DOHH2 (cell line): ENCODE measurements at regions not wholly inside any gene's neighbourhood (a gene's known extent, or its start where the extent isn't known, plus 50 kb on each side); places are given as distances from the start of the nearest gene placed in this dataset.

Experiments
- H3F3A ChIP-seq: fragments of 200-600 bp; sonication (generic), shearing (Covaris generic); 2 replicates; pipeline ENCODE4 v1.6.0; 2016; ENCODE audit warnings: antibody characterized with exemption, mild to moderate bottlenecking; ENCODE audit not compliant: control insufficient read depth, insufficient read depth
- H3K27ac ChIP-seq: fragments of 200-600 bp; sonication (generic); 2 replicates; pipeline ENCODE4 v1.5.1; 2014; ENCODE audit warnings: low read depth, mild to moderate bottlenecking, low read length, moderate library complexity
- H3K27me3 ChIP-seq: fragments of 200-600 bp; sonication (generic); 2 replicates; pipeline ENCODE4 v1.6.1; 2014; ENCODE audit warnings: mild to moderate bottlenecking, low read length, mixed read lengths; ENCODE audit not compliant: control insufficient read depth
- H3K36me3 ChIP-seq: fragments of 200-600 bp; sonication (generic); 2 replicates; pipeline ENCODE4 v1.6.1; 2014; ENCODE audit warnings: mild to moderate bottlenecking, low read length, moderate library complexity, mixed read lengths; ENCODE audit not compliant: control insufficient read depth
- H3K4me1 ChIP-seq: fragments of 200-600 bp; sonication (generic); 2 replicates; pipeline ENCODE4 v1.6.1; 2014; ENCODE audit warnings: mild to moderate bottlenecking, low read length, mixed read lengths; ENCODE audit not compliant: control insufficient read depth
- H3K4me2 ChIP-seq: fragments of 200-600 bp; sonication (generic); 2 replicates; pipeline ENCODE4 v1.6.0; 2014; ENCODE audit warnings: mild to moderate bottlenecking, low read length, moderate library complexity
- H3K4me3 ChIP-seq: fragments of 200-600 bp; sonication (generic); 2 replicates; pipeline ENCODE4 v1.5.1; 2014; ENCODE audit warnings: mild to moderate bottlenecking, low read length, mixed read lengths
- H3K79me2 ChIP-seq: fragments of 200-600 bp; sonication (generic); 2 replicates; pipeline ENCODE4 v1.6.1; 2014; ENCODE audit warnings: mild to moderate bottlenecking, low read length, mixed read lengths; ENCODE audit not compliant: control insufficient read depth
- H3K9me2 ChIP-seq: fragments of 200-600 bp; sonication (generic); replicated peaks from 2 replicates; pipeline ENCODE4 v1.6.1; 2014; ENCODE audit warnings: mild to moderate bottlenecking, low read length, mixed read lengths; ENCODE audit not compliant: control insufficient read depth
- H3K9me3 ChIP-seq: fragments of 200-600 bp; sonication (generic); 2 replicates; pipeline ENCODE4 v1.6.1; 2014; ENCODE audit warnings: antibody characterized with exemption, low read length, mixed read lengths; ENCODE audit not compliant: control insufficient read depth, insufficient read depth
- H4K20me1 ChIP-seq: fragments of 200-600 bp; sonication (generic); 2 replicates; pipeline ENCODE4 v1.6.0; 2014; ENCODE audit warnings: low read depth, mild to moderate bottlenecking, antibody characterized with exemption, low read length, moderate library complexity; ENCODE audit not compliant: control insufficient read depth, insufficient read depth
- CTCF ChIP-seq: fragments of 200-600 bp; sonication (generic); IDR thresholded peaks from one replicate; pipeline ENCODE4 v1.5.1; 2014; ENCODE audit warnings: antibody characterized with exemption, mild to moderate bottlenecking, low read depth, low read length; ENCODE audit not compliant: poor library complexity, severe bottlenecking
- EZH2phosphoT487 ChIP-seq: fragments of 200-600 bp; sonication (generic); IDR thresholded peaks from 2 replicates; pipeline ENCODE4 v1.6.1; 2017; ENCODE audit warnings: borderline replicate concordance, mild to moderate bottlenecking, antibody characterized with exemption, low read length, moderate library complexity, mixed read lengths

GRCh38 chr2:41663056-41663455, 384.8 kb upstream of the PKDCC start:
- H3F3A ChIP-seq = no peaks in the 10 kb centered on the region
- no peaks in the 10 kb centered on the region for H3K79me2 ChIP-seq
- H3K4me1 ChIP-seq = no peaks in the 10 kb centered on the region
- no peaks in the 10 kb centered on the region for H4K20me1 ChIP-seq
- H3K9me3 ChIP-seq = no peaks in the 10 kb centered on the region
- no peak overlapping the region for H3K27ac ChIP-seq
- H3K27me3 ChIP-seq = no peaks in the 10 kb centered on the region
- TF ChIP-seq EZH2phosphoT487 (no peak), CTCF (no peak)
- H3K36me3 ChIP-seq = no peaks in the 10 kb centered on the region
- H3K9me2 ChIP-seq = no peaks in the 10 kb centered on the region
- H3K4me2 ChIP-seq = no peak overlapping the region
- H3K4me3 ChIP-seq = no peak overlapping the region

GRCh38 chr2:41668529-41668928, 379.3 kb upstream of the PKDCC start:
- Histone ChIP-seq H3K4me2 (no peak overlapping the region), H3K27me3 (no peaks in the 10 kb centered on the region), H4K20me1 (no peaks in the 10 kb centered on the region), H3K36me3 (no peaks in the 10 kb centered on the region), H3K4me3 (no peak overlapping the region), H3K79me2 (no peaks in the 10 kb centered on the region), H3F3A (no peaks in the 10 kb centered on the region), H3K4me1 (no peaks in the 10 kb centered on the region), H3K9me2 (no peaks in the 10 kb centered on the region), H3K9me3 (no peaks in the 10 kb centered on the region), H3K27ac (no peak overlapping the region)
- no peak for TF ChIP-seq EZH2phosphoT487
- no peak for TF ChIP-seq CTCF

GRCh38 chr2:41678639-41679038, 369.2 kb upstream of the PKDCC start:
- TF ChIP-seq CTCF (no peak), EZH2phosphoT487 (no peak)
- Histone ChIP-seq H3F3A (no peaks in the 10 kb centered on the region), H3K4me2 (no peak overlapping the region), H3K36me3 (no peaks in the 10 kb centered on the region), H4K20me1 (no peaks in the 10 kb centered on the region), H3K9me2 (no peaks in the 10 kb centered on the region), H3K4me1 (no peaks in the 10 kb centered on the region), H3K27me3 (no peaks in the 10 kb centered on the region), H3K27ac (no peak overlapping the region), H3K79me2 (no peaks in the 10 kb centered on the region), H3K9me3 (no peaks in the 10 kb centered on the region), H3K4me3 (no peak overlapping the region)

- H3K79me2 ChIP-seq = no peaks in the 10 kb centered on the region
- H3K9me2 ChIP-seq = no peaks in the 10 kb centered on the region
- no peaks in the 10 kb centered on the region for H3K9me3 ChIP-seq
- no peaks in the 10 kb centered on the region for H3K4me1 ChIP-seq
- H3K4me3 ChIP-seq = no peak overlapping the region
- H3K4me2 ChIP-seq = no peak overlapping the region
- TF ChIP-seq CTCF (no peak), EZH2phosphoT487 (no peak)
- H3K36me3 ChIP-seq = no peaks in the 10 kb centered on the region
- H4K20me1 ChIP-seq = no peaks in the 10 kb centered on the region
- H3K27me3 ChIP-seq = no peaks in the 10 kb centered on the region
- no peaks in the 10 kb centered on the region for H3F3A ChIP-seq
- H3K27ac ChIP-seq = no peak overlapping the region
Measured at GRCh38 chr2:41686156-41686555, 361.7 kb upstream of the PKDCC start.
